ENCODE measurements at regions not wholly inside any gene's neighbourhood (a gene's known extent, or its start where the extent isn't known, plus 50 kb on each side); places are given as distances from the start of the nearest gene placed in this dataset.
"Not testable (repeated sequence)": the region's sequence is repeated elsewhere in the genome, so short reads cannot be mapped to it uniquely, and the experiment has no call there.

DNA sequence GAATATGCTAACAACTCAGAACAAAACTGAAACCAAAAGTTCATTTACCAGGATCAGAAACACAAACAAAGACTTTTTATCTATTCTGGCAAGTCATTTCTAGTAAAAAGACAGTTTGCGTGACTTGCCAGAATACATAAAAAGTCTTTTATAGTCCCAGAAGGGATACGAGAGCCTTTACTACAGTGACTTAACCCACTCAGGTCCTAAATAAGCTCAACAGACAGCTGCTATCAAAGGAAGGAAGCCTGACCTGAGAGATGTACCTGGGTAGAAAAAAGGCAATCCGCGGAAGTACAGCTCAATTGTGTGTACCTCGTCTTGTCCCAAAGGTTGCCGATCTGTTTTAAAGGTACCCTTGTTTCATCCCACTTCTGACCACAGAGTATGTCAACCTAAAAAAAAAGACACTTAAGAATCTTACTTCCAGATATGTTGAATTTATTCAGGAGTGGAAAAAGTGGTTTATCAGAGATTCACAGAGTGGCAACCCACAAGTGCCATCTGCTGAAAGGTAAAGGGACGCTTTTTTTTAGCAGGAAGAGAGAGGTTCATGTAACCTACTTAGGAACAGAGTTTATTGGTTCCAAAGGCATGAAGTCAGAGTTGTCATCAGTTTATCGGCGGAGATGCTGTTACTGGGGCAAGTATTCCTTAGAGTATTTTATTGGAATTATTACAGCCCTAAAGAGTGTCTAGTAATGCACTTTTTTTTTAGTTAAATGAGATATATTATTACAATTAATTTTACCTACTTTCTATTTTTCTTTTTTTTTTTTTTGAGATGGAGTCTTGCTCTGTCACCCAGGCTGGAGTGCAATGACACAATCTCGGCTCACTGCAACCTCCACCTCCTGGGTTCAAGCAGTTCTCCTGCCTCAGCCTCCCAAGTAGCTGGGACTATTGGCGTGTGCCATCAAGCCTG, 69.7 kb upstream of the C1QTNF9B start:
- TF ChIP-seq, protein P1, sequence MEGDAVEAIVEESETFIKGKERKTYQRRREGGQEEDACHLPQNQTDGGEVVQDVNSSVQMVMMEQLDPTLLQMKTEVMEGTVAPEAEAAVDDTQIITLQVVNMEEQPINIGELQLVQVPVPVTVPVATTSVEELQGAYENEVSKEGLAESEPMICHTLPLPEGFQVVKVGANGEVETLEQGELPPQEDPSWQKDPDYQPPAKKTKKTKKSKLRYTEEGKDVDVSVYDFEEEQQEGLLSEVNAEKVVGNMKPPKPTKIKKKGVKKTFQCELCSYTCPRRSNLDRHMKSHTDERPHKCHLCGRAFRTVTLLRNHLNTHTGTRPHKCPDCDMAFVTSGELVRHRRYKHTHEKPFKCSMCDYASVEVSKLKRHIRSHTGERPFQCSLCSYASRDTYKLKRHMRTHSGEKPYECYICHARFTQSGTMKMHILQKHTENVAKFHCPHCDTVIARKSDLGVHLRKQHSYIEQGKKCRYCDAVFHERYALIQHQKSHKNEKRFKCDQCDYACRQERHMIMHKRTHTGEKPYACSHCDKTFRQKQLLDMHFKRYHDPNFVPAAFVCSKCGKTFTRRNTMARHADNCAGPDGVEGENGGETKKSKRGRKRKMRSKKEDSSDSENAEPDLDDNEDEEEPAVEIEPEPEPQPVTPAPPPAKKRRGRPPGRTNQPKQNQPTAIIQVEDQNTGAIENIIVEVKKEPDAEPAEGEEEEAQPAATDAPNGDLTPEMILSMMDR (IDR thresholded peaks at IDR 0.05; ENCODE audit: insufficient read depth, low read length, poor library complexity, severe bottlenecking): no peak
- DNase-seq (ENCODE audit: extremely low read depth, insufficient read length): peak; percentile 28
- H3K36me3 ChIP-seq (ENCODE audit: control insufficient read depth, insufficient read depth, low read length): no peaks in the 10 kb centered on the region
- H3K4me3 ChIP-seq (replicated peaks; ENCODE audit: low read depth, low read length): peak overlapping the region; percentile 35
- H3K27me3 ChIP-seq (replicated peaks; ENCODE audit: control insufficient read depth, insufficient read depth, low read length): no peaks in the 10 kb centered on the region

DNA sequence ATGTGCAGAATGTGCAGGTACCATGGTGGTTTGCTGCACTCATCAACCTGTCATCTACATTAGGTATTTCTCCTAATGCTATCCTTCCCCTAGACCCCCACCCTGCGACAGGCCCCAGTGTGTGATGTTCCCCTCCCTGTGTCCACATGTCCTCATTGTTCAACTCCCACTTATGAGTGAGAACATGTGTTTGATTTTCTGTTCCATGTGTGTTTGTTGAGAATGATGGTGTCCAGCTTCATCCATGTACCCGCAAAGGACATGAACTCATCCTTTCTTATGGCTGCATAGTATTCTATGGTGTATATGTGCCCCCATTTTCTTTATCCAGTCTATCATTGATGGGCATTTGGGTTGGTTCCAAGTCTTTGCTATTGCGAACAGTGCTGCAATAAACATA, 70.5 kb upstream of the C1QTNF9B start:
- DNase-seq (ENCODE audit: extremely low read depth, insufficient read length); H3K4me3 ChIP-seq (replicated peaks; ENCODE audit: low read depth, low read length); H3K27me3 ChIP-seq (replicated peaks; ENCODE audit: control insufficient read depth, insufficient read depth, low read length); H3K36me3 ChIP-seq (ENCODE audit: control insufficient read depth, insufficient read depth, low read length): not testable (repeated sequence)

DNA sequence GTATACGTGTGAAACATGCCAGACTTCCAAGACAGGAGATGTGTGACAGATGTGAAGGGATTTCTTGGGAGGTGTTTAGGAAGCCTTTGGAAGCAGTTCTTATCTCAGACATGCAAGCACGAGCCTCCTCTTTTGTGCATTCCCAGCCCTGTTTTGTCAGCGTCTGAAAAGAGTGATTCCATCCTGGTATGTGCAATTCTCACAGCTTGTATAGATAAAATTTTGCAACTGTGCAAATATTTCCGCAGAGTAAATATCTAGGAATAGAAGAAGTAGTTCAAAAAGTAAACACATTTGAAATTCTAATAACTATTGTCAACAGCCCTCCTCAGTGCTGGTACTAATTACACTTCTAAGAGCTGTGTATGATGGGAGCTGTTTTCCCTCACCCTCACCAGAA, 72.3 kb upstream of the C1QTNF9B start:
- TF ChIP-seq, protein P1 (IDR thresholded peaks at IDR 0.05; ENCODE audit: insufficient read depth, low read length, poor library complexity, severe bottlenecking): no peak
- no peak for DNase-seq (ENCODE audit: extremely low read depth, insufficient read length)
- H3K27me3 ChIP-seq (replicated peaks; ENCODE audit: control insufficient read depth, insufficient read depth, low read length): no peaks in the 10 kb centered on the region

DNA sequence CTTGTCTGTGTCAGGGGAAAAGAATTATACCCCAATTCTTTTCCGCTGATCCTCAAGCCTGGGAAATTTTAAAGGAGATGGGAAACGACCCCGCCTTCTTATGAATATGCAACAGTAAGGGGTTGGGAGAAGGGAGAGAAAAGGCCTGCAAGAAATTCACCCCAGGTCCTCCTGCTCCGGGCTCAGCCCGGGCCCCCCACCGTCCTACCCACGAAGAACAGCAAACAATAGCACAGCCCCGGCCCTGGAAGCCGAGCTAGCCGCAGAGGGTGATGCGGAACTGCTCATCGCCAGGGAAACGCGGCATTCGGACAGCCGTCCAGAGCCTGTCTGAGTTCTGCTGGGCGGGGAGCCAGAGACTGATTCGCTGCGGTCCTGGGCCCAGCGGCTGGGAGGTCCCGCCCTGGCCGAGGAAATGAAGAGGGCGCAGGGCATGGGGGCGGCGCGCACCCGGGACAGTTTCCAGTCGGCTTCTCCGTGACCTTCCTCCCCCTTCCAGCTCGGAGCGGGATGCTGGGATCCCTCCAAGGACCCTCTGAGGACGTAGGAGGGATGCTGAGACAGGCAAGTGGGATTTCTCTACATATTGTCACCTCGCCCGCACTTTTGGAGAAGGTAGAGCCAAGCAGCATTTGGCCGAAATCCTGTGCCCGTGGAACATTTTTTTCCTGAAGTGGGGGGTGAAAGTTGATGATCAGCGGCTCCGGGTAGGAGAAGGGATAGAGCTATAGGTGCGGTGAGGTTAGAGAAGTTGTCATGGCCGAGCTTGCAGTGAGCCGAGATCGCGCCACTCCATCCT, 82.3 kb upstream of the C1QTNF9B start:
- TF ChIP-seq, protein P1 (IDR thresholded peaks at IDR 0.05; ENCODE audit: insufficient read depth, low read length, poor library complexity, severe bottlenecking): no peak
- peak; percentile 39 for DNase-seq (ENCODE audit: extremely low read depth, insufficient read length)

More for the DNA sequence above, 72.3 kb upstream of the C1QTNF9B start:
- Histone ChIP-seq H3K4me3 (replicated peaks; ENCODE audit: low read depth, low read length) (no peak overlapping the region), H3K36me3 (ENCODE audit: control insufficient read depth, insufficient read depth, low read length) (no peaks in the 10 kb centered on the region)

DNA sequence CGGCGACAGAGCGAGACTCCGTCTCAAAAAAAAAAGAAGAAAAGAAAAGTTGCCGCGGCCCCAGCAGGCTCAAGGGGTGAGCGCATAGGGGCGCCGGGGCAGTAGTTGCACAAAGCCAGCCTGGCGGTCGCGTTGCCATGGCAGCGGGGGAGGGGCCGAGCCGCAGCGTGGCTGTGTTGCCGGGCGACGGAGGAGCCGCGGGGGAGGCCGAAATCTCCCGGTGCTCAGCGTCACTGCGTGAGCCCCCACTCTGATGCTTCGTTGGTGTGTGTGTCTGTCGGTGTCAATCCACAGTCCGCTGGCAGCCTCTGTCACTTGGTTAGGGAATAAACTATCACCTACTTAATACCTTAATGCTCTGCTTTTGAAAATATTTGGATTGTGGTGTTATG, 82.9 kb upstream of the C1QTNF9B start:
- peak; percentile 82 for DNase-seq (ENCODE audit: extremely low read depth, insufficient read length)
- TF ChIP-seq, protein P1 (IDR thresholded peaks at IDR 0.05; ENCODE audit: insufficient read depth, low read length, poor library complexity, severe bottlenecking): no peak
- Histone ChIP-seq H3K4me3 (replicated peaks; ENCODE audit: low read depth, low read length) (peak overlapping the region; percentile 68), H3K36me3 (ENCODE audit: control insufficient read depth, insufficient read depth, low read length) (no peaks in the 10 kb centered on the region), H3K27me3 (replicated peaks; ENCODE audit: control insufficient read depth, insufficient read depth, low read length) (peaks cover 2% of the 10 kb centered on the region; the same call in 1 of the 2 replicates)

More for the DNA sequence above, 82.3 kb upstream of the C1QTNF9B start:
- Histone ChIP-seq H3K4me3 (replicated peaks; ENCODE audit: low read depth, low read length) (peak overlapping the region; percentile 68), H3K27me3 (replicated peaks; ENCODE audit: control insufficient read depth, insufficient read depth, low read length) (peaks cover 2% of the 10 kb centered on the region; the same call in 1 of the 2 replicates), H3K36me3 (ENCODE audit: control insufficient read depth, insufficient read depth, low read length) (no peaks in the 10 kb centered on the region)

DNA sequence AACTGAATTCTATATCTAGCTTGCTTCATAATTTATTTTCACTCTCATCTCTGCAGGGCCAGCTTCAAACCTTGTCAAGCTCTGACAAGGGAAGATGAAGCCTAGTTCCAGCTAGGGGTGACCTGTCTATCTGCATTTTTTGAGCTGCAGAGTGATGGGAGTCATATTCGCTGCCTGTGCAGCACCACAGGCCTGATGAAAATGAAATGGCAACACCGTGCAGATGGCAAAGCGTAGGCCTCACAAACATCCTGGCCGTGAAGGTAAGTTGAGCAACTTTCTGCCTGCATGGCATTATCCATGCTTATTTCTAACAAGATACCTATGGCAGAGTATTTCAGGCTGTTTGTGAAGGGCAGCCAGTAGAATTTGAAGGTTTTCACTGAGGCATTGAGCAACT, 86.4 kb upstream of the C1QTNF9B start:
- Histone ChIP-seq H3K36me3 (ENCODE audit: control insufficient read depth, insufficient read depth, low read length) (no peaks in the 10 kb centered on the region), H3K4me3 (replicated peaks; ENCODE audit: low read depth, low read length) (no peak overlapping the region), H3K27me3 (replicated peaks; ENCODE audit: control insufficient read depth, insufficient read depth, low read length) (peaks cover 2% of the 10 kb centered on the region; the same call in 1 of the 2 replicates)
- TF ChIP-seq, protein P1 (IDR thresholded peaks at IDR 0.05; ENCODE audit: insufficient read depth, low read length, poor library complexity, severe bottlenecking): no peak
- DNase-seq (ENCODE audit: extremely low read depth, insufficient read length): no peak
